ENCODE measurements at regions not wholly inside any gene's neighbourhood (a gene's known extent, or its start where the extent isn't known, plus 50 kb on each side); places are given as distances from the start of the nearest gene placed in this dataset.

DNA sequence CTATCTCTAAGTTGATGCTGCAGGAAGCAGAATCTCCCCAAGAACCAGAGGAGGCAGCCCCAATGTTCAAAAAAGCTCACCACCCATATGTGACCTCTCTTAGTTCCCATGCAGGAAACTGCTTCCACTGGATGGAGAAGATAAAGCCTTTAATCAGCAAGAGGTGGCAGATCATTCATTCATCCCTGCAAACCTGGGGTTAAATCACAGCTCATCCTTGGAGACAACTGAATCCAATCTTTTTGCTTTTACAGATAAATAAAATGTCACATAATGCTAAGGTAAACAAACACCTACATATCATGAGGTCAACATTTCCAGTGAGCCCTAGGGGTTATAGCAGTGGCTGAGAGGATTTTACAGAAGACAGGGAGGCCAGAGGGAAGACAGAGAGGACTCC, 112.7 kb upstream of the CD93 start:
- no peak for ATAC-seq (ENCODE audit: low read depth)
- H3K27me3 ChIP-seq (replicated peaks in 1 of 4; ENCODE audit: control extremely low read depth in 1 of 4, control insufficient read depth in 3 of 4, insufficient read depth in 4 of 4, low read length in 3 of 4), result peaks cover 0 to 11% (median 0%) of the 10 kb centered on the region in 4 experiments

DNA sequence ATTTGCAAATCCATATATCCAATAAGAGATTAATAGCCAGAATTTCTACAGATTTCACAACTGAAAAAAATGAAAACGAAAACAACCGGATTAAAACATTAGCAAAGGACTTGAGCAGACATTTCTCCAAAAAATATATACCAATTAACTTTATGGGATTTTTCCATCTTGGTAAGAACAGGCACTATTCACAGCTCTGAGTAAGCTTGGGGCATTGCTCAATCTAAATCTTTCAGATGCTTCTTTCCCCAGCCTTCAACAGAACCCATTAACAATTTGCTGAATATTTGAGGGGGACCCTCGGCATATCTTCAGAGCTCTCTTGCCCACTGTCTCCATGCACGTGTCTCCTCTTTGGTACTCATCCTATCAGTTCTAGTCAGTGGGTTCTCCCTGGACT, 111.7 kb upstream of the CD93 start:
- ChIA-PET CTCF (no interaction called here), POLR2A (no interaction called here)
- ATAC-seq (ENCODE audit: low read depth) (no peak), DNase-seq (no peak)
- no peaks in the 10 kb centered on the region for H3K79me2 ChIP-seq (ENCODE audit: control insufficient read depth, insufficient read depth, low read length)
- H4K20me1 ChIP-seq (ENCODE audit: control insufficient read depth, insufficient read depth, low read length, poor library complexity, severe bottlenecking), result no peaks in the 10 kb centered on the region
- no peak overlapping the region for H2AFZ ChIP-seq (ENCODE audit: insufficient read depth, low read depth, low read length, poor library complexity, severe bottlenecking)
- H3K4me3 Mint-ChIP-seq, result no peak overlapping the region
- H3K4me1 Mint-ChIP-seq, result peaks cover 2% of the 10 kb centered on the region
- WGBS (ENCODE audit: insufficient coverage), result 89% methylated on average over 2 of the region's 4 CpGs
- H3K9ac ChIP-seq (ENCODE audit: low read length), result no peak overlapping the region
- peaks cover 30% of the 10 kb centered on the region for H3K27me3 Mint-ChIP-seq
- no peaks in the 10 kb centered on the region for H3K4me1 ChIP-seq (ENCODE audit: control insufficient read depth in 2 of 2, insufficient read depth in 2 of 2, low read length in 2 of 2)
- H3K36me3 ChIP-seq (replicated peaks in 1 of 2; ENCODE audit: control extremely low read depth in 1 of 2, control insufficient read depth in 1 of 2, extremely low read depth in 1 of 2, insufficient read depth in 2 of 2, low read length in 1 of 2), result no peaks in the 10 kb centered on the region
- TF ChIP-seq EZH2 (IDR thresholded peaks at IDR 0.05; ENCODE audit: borderline replicate concordance, insufficient read depth, low read depth, low read length, poor library complexity, severe bottlenecking), result no peak
- TF ChIP-seq, protein P1, sequence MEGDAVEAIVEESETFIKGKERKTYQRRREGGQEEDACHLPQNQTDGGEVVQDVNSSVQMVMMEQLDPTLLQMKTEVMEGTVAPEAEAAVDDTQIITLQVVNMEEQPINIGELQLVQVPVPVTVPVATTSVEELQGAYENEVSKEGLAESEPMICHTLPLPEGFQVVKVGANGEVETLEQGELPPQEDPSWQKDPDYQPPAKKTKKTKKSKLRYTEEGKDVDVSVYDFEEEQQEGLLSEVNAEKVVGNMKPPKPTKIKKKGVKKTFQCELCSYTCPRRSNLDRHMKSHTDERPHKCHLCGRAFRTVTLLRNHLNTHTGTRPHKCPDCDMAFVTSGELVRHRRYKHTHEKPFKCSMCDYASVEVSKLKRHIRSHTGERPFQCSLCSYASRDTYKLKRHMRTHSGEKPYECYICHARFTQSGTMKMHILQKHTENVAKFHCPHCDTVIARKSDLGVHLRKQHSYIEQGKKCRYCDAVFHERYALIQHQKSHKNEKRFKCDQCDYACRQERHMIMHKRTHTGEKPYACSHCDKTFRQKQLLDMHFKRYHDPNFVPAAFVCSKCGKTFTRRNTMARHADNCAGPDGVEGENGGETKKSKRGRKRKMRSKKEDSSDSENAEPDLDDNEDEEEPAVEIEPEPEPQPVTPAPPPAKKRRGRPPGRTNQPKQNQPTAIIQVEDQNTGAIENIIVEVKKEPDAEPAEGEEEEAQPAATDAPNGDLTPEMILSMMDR (IDR thresholded peaks at IDR 0.05), result no peak
- H3K9me3 ChIP-seq (ENCODE audit: control extremely low read depth in 1 of 3, control insufficient read depth in 2 of 3, insufficient read depth in 1 of 3, low read length in 2 of 3), result peaks cover 0 to 4% (median 0%) of the 10 kb centered on the region in 3 donors
- intact Hi-C loops (cut with micrococcal nuclease), result no loop called here
- H3K27me3 ChIP-seq (replicated peaks in 1 of 4; ENCODE audit: control extremely low read depth in 1 of 4, control insufficient read depth in 3 of 4, insufficient read depth in 4 of 4, low read length in 3 of 4), result peaks cover 0 to 11% (median 0%) of the 10 kb centered on the region in 4 experiments
- H3K27ac Mint-ChIP-seq, result no peak overlapping the region
- no peak overlapping the region for H3K4me3 ChIP-seq (ENCODE audit: control extremely low read depth in 1 of 5, extremely low read depth in 1 of 5, insufficient read depth in 1 of 5, low read depth in 2 of 5, low read length in 4 of 5)
- no peak overlapping the region for H3K27ac ChIP-seq (ENCODE audit: low read length in 2 of 2)
- H3K4me2 ChIP-seq (replicated peaks; ENCODE audit: low read depth, low read length, poor library complexity, severe bottlenecking), result no peak overlapping the region
- peaks cover 6% of the 10 kb centered on the region for H3K9me3 Mint-ChIP-seq (ENCODE audit: insufficient read depth)

More for the DNA sequence above, 112.7 kb upstream of the CD93 start:
- CTCF ChIA-PET, result no interaction called here
- H3K9ac ChIP-seq (ENCODE audit: low read length), result no peak overlapping the region
- no peak overlapping the region for H3K27ac Mint-ChIP-seq
- TF ChIP-seq, protein P1 (IDR thresholded peaks at IDR 0.05), result no peak
- no peak for TF ChIP-seq EZH2 (IDR thresholded peaks at IDR 0.05; ENCODE audit: borderline replicate concordance, insufficient read depth, low read depth, low read length, poor library complexity, severe bottlenecking)
- POLR2A ChIA-PET, result no interaction called here
- intact Hi-C loops (cut with micrococcal nuclease), result no loop called here
- no peak overlapping the region for H2AFZ ChIP-seq (ENCODE audit: insufficient read depth, low read depth, low read length, poor library complexity, severe bottlenecking)
- no peak overlapping the region for H3K27ac ChIP-seq (ENCODE audit: low read length in 2 of 2)
- no peak overlapping the region for H3K4me2 ChIP-seq (replicated peaks; ENCODE audit: low read depth, low read length, poor library complexity, severe bottlenecking)
- no peak overlapping the region for H3K4me3 ChIP-seq (ENCODE audit: control extremely low read depth in 1 of 5, extremely low read depth in 1 of 5, insufficient read depth in 1 of 5, low read depth in 2 of 5, low read length in 4 of 5)
- peaks cover 0 to 4% (median 0%) of the 10 kb centered on the region in 3 donors for H3K9me3 ChIP-seq (ENCODE audit: control extremely low read depth in 1 of 3, control insufficient read depth in 2 of 3, insufficient read depth in 1 of 3, low read length in 2 of 3)
- H3K4me3 Mint-ChIP-seq, result no peak overlapping the region
- peaks cover 36% of the 10 kb centered on the region for H3K27me3 Mint-ChIP-seq
- no peaks in the 10 kb centered on the region for H4K20me1 ChIP-seq (ENCODE audit: control insufficient read depth, insufficient read depth, low read length, poor library complexity, severe bottlenecking)
- no peaks in the 10 kb centered on the region for H3K36me3 ChIP-seq (replicated peaks in 1 of 2; ENCODE audit: control extremely low read depth in 1 of 2, control insufficient read depth in 1 of 2, extremely low read depth in 1 of 2, insufficient read depth in 2 of 2, low read length in 1 of 2)
- peaks cover 6% of the 10 kb centered on the region for H3K9me3 Mint-ChIP-seq (ENCODE audit: insufficient read depth)
- peaks cover 2% of the 10 kb centered on the region for H3K4me1 Mint-ChIP-seq
- no peaks in the 10 kb centered on the region for H3K79me2 ChIP-seq (ENCODE audit: control insufficient read depth, insufficient read depth, low read length)
- DNase-seq, result no peak
- H3K4me1 ChIP-seq (ENCODE audit: control insufficient read depth in 2 of 2, insufficient read depth in 2 of 2, low read length in 2 of 2), result no peaks in the 10 kb centered on the region
